Mesendoderm (in vitro differentiated cells): ENCODE measurements at regions not wholly inside any gene's neighbourhood (a gene's known extent, or its start where the extent isn't known, plus 50 kb on each side); places are given as distances from the start of the nearest gene placed in this dataset.
A peak's percentile ranks its signal among the peaks of the same experiment; 100 is the strongest.

Experiments used
- DNase-seq: peaks from one replicate; pipeline ENCODE4 v3.0.0; 2013
- H2AK5ac ChIP-seq: 2 replicates; pipeline ENCODE4 v1.6.1; 2013; ENCODE audit warnings: low read length, inconsistent platforms
- H2BK120ac ChIP-seq: 2 replicates; pipeline ENCODE4 v1.6.1; 2013; ENCODE audit warnings: low read depth, mild to moderate bottlenecking, low read length, moderate library complexity, mixed read lengths
- H2BK15ac ChIP-seq: replicated peaks from 2 replicates; pipeline ENCODE4 v1.6.1; 2013; ENCODE audit warnings: low read depth, mild to moderate bottlenecking, moderate library complexity
- H2BK5ac ChIP-seq: 2 replicates; pipeline ENCODE4 v1.6.1; 2013; ENCODE audit warnings: low read length, inconsistent platforms
- H3K18ac ChIP-seq: 2 replicates; pipeline ENCODE4 v1.6.1; 2013; ENCODE audit warnings: mild to moderate bottlenecking, low read length, mixed read lengths
- H3K23ac ChIP-seq: one replicate; pipeline ENCODE4 v1.6.1; 2013; ENCODE audit warnings: low read length
- H3K27ac ChIP-seq: 2 replicates; pipeline ENCODE4 v1.5.1; 2013; ENCODE audit warnings: low read depth, mild to moderate bottlenecking, inconsistent platforms, low read length, moderate library complexity
- H3K27me3 ChIP-seq: 2 replicates; pipeline ENCODE4 v1.6.1; 2013; ENCODE audit warnings: low read length, control low read depth, mild to moderate bottlenecking, inconsistent platforms; ENCODE audit not compliant: insufficient read depth, poor library complexity
- H3K36me3 ChIP-seq: 2 replicates; pipeline ENCODE4 v1.6.1; 2013; ENCODE audit warnings: low read length, inconsistent platforms; ENCODE audit not compliant: control insufficient read depth, insufficient read depth
- H3K4ac ChIP-seq: one replicate; pipeline ENCODE4 v1.6.1; 2013; ENCODE audit warnings: low read depth, mild to moderate bottlenecking, low read length, moderate library complexity
- H3K4me1 ChIP-seq: 2 replicates; pipeline ENCODE4 v1.6.1; 2013; ENCODE audit warnings: low read depth, low read length, inconsistent platforms; ENCODE audit not compliant: control insufficient read depth
- H3K4me2 ChIP-seq: 2 replicates; pipeline ENCODE4 v1.6.1; 2013; ENCODE audit warnings: low read length
- H3K4me3 ChIP-seq: 2 replicates; pipeline ENCODE4 v1.5.1; 2013; ENCODE audit warnings: mild to moderate bottlenecking, low read length
- H3K56ac ChIP-seq: one replicate; pipeline ENCODE4 v1.6.1; 2013; ENCODE audit warnings: low read length
- H3K79me1 ChIP-seq: 2 replicates; pipeline ENCODE4 v1.6.1; 2013; ENCODE audit warnings: low read length, inconsistent platforms
- H3K79me2 ChIP-seq: 2 replicates; pipeline ENCODE4 v1.6.1; 2013; ENCODE audit warnings: mild to moderate bottlenecking, low read length; ENCODE audit not compliant: control insufficient read depth, insufficient read depth
- H3K9ac ChIP-seq: 2 replicates; pipeline ENCODE4 v1.6.1; 2013; ENCODE audit warnings: low read length, inconsistent platforms
- H4K5ac ChIP-seq: one replicate; pipeline ENCODE4 v1.6.1; 2013; ENCODE audit warnings: low read length
- H4K8ac ChIP-seq: one replicate; pipeline ENCODE4 v1.6.1; 2013; ENCODE audit warnings: low read depth, mild to moderate bottlenecking, control low read depth, low read length, moderate library complexity
- WGBS: extraction: QIAGEN DNeasy Blood & Tissue Kit; methylation state at CpG from one replicate; pipeline ENCODE4 v1.1.7; 2013; ENCODE audit warnings: low lambda C conversion rate, missing lambda C conversion rate; ENCODE audit not compliant: insufficient coverage; ENCODE audit errors: extremely low coverage; 5-methylcytosine and 5-hydroxymethylcytosine counted together

DNA sequence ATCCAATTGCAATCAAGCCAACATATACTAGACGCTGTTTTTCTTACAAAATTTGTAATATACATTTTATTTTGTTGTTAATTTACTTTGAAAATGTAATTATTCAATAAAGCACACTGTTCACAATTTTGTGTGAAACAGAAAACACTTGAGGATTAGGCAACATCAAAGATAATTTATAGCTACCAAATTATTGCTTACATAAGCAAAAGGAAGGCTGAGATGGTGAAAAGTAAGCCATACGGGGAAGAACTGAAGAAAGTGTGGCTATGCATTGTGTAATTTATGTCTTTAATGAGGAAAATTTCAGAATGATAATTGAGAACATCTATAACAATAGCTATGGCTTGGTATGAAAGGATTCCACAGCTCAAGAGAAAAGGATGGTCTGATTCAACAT lies 192.0 kb downstream of the RNF144B start:
- Histone ChIP-seq H2AK5ac (no peak overlapping the region), H3K4me1 (no peaks in the 10 kb centered on the region), H2BK5ac (no peak overlapping the region), H3K56ac (no peak overlapping the region), H3K4ac (no peak overlapping the region), H3K18ac (no peak overlapping the region), H3K79me1 (no peaks in the 10 kb centered on the region), H2BK15ac (no peak overlapping the region), H2BK120ac (no peak overlapping the region), H3K9ac (no peak overlapping the region), H3K4me2 (no peak overlapping the region), H4K8ac (no peak overlapping the region), H3K27me3 (no peaks in the 10 kb centered on the region), H4K5ac (no peak overlapping the region), H3K23ac (no peak overlapping the region), H3K27ac (no peak overlapping the region), H3K79me2 (no peaks in the 10 kb centered on the region), H3K4me3 (no peak overlapping the region), H3K36me3 (no peaks in the 10 kb centered on the region)
- no peak for DNase-seq
- no CpG with 5 or more reads among the region's 2 CpGs for WGBS

- H3K18ac ChIP-seq, result no peak overlapping the region
- H4K5ac ChIP-seq, result no peak overlapping the region
- no peak overlapping the region for H3K4ac ChIP-seq
- no peak overlapping the region for H3K23ac ChIP-seq
- WGBS, result no CpG with 5 or more reads among the region's 1 CpG
- no peak overlapping the region for H3K4me3 ChIP-seq
- H4K8ac ChIP-seq, result no peak overlapping the region
- peaks cover 1% of the 10 kb centered on the region for H3K4me1 ChIP-seq
- no peaks in the 10 kb centered on the region for H3K79me1 ChIP-seq
- no peak overlapping the region for H2AK5ac ChIP-seq
- H3K9ac ChIP-seq, result no peak overlapping the region
- no peak overlapping the region for H2BK5ac ChIP-seq
- H2BK15ac ChIP-seq, result no peak overlapping the region
- H3K79me2 ChIP-seq, result no peaks in the 10 kb centered on the region
- no peak overlapping the region for H3K56ac ChIP-seq
- DNase-seq, result no peak
- H3K27me3 ChIP-seq, result no peaks in the 10 kb centered on the region
- H3K27ac ChIP-seq, result no peak overlapping the region
- no peak overlapping the region for H2BK120ac ChIP-seq
- no peak overlapping the region for H3K4me2 ChIP-seq
- no peaks in the 10 kb centered on the region for H3K36me3 ChIP-seq
These were observed 192.7 kb downstream of the RNF144B start for GRCh38 chr6:18579869-18580268.

GRCh38 chr6:18584372-18584771 lies 197.2 kb downstream of the RNF144B start:
- H2BK5ac ChIP-seq, result no peak overlapping the region
- no peaks in the 10 kb centered on the region for H3K79me1 ChIP-seq
- no peak overlapping the region for H2AK5ac ChIP-seq
- H4K5ac ChIP-seq, result no peak overlapping the region
- no peak overlapping the region for H3K4me3 ChIP-seq
- no peaks in the 10 kb centered on the region for H3K79me2 ChIP-seq
- no peak for DNase-seq
- no peak overlapping the region for H4K8ac ChIP-seq
- no peak overlapping the region for H2BK15ac ChIP-seq
- no peak overlapping the region for H2BK120ac ChIP-seq
- no peaks in the 10 kb centered on the region for H3K27me3 ChIP-seq
- no peak overlapping the region for H3K9ac ChIP-seq
- H3K4me2 ChIP-seq, result no peak overlapping the region
- H3K23ac ChIP-seq, result no peak overlapping the region
- H3K36me3 ChIP-seq, result no peaks in the 10 kb centered on the region
- H3K4ac ChIP-seq, result no peak overlapping the region
- H3K27ac ChIP-seq, result no peak overlapping the region
- H3K56ac ChIP-seq, result no peak overlapping the region
- H3K4me1 ChIP-seq, result peaks cover 1% of the 10 kb centered on the region
- H3K18ac ChIP-seq, result no peak overlapping the region
- no CpG with 5 or more reads among the region's 4 CpGs for WGBS

GRCh38 chr6:18585032-18585573 lies 198.0 kb downstream of the RNF144B start:
- H4K8ac ChIP-seq, result no peak overlapping the region
- no peaks in the 10 kb centered on the region for H3K27me3 ChIP-seq
- H3K4me3 ChIP-seq, result no peak overlapping the region
- no peak overlapping the region for H3K27ac ChIP-seq
- no peaks in the 10 kb centered on the region for H3K79me1 ChIP-seq
- H3K23ac ChIP-seq, result no peak overlapping the region
- no peak overlapping the region for H3K9ac ChIP-seq
- no peak overlapping the region for H2AK5ac ChIP-seq
- no peaks in the 10 kb centered on the region for H3K36me3 ChIP-seq
- H2BK15ac ChIP-seq, result no peak overlapping the region
- no peak overlapping the region for H2BK5ac ChIP-seq
- WGBS, result no CpG with 5 or more reads among the region's 4 CpGs
- no peak overlapping the region for H3K56ac ChIP-seq
- H3K18ac ChIP-seq, result no peak overlapping the region
- no peak overlapping the region for H2BK120ac ChIP-seq
- no peaks in the 10 kb centered on the region for H3K79me2 ChIP-seq
- DNase-seq, result peak; percentile 43
- H3K4me1 ChIP-seq, result peaks cover 1% of the 10 kb centered on the region
- no peak overlapping the region for H3K4ac ChIP-seq
- H4K5ac ChIP-seq, result no peak overlapping the region
- no peak overlapping the region for H3K4me2 ChIP-seq

DNA sequence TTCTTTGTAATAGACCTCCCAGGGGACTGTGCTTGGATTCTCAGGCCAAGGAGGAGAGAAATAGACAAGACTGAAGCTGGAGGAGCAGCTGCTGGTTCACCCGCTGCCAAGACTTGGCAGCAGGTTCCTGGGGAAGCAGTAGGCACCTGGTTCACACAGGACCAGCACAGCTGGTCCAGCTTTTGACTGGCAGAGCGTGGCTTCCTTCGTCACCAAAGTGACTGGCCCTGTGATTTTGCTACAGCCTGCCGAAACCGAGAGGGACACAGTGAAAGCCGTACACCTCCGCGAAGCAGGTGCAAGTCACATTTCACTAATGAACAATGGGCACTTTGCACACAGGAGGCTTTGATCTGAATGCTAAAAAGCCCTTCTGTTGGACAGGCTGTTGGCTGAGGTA lies 199.0 kb downstream of the RNF144B start:
- H3K23ac ChIP-seq, result no peak overlapping the region
- H2BK15ac ChIP-seq, result no peak overlapping the region
- no peak overlapping the region for H2AK5ac ChIP-seq
- no CpG with 5 or more reads among the region's 8 CpGs for WGBS
- H4K8ac ChIP-seq, result no peak overlapping the region
- no peaks in the 10 kb centered on the region for H3K79me2 ChIP-seq
- no peak overlapping the region for H3K4ac ChIP-seq
- no peak overlapping the region for H3K56ac ChIP-seq
- no peak overlapping the region for H2BK5ac ChIP-seq
- H2BK120ac ChIP-seq, result no peak overlapping the region
- no peak for DNase-seq
- no peak overlapping the region for H3K4me3 ChIP-seq
- no peak overlapping the region for H3K9ac ChIP-seq
- no peaks in the 10 kb centered on the region for H3K36me3 ChIP-seq
- H3K4me1 ChIP-seq, result peaks cover 1% of the 10 kb centered on the region
- H3K79me1 ChIP-seq, result no peaks in the 10 kb centered on the region
- no peak overlapping the region for H3K4me2 ChIP-seq
- H4K5ac ChIP-seq, result no peak overlapping the region
- H3K27ac ChIP-seq, result no peak overlapping the region
- H3K27me3 ChIP-seq, result no peaks in the 10 kb centered on the region
- no peak overlapping the region for H3K18ac ChIP-seq

DNA sequence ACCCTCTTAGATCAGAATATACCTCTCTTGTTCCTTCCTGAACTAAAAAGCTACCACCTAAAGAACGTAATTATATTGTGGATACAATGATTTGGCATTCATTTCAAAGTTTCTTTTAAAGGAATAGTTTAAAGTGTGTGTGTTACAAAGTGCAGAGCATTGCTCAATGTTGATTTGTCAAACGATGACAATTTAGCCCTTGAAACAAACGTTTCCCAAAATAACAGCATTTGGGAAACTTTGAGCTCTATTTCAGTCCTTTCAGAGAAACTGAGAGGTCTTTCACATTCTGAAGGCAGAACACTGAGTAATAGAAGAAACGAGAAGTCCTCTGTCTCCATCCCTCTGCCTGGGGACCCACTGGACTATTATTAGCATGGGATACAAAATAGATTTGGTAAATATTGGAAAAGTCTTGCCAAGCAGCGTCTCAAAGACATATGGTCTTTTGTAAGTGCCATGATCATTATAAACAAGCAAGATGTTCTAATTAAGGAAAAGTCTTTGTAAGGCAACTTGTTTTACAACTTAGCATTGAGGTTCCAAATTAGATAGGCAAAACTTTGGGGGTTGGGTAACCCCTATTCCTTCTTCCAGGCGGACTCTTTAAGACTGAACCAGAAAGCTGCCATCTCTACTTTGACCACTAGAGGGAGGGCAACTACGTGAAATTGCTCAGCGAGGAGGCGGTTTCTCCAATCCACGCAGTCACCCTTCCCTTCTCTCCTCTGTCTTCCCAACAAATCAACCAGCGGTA lies 208.8 kb downstream of the RNF144B start:
- no CpG with 5 or more reads among the region's 11 CpGs for WGBS
- peak; percentile 78 for DNase-seq
- Histone ChIP-seq H2AK5ac (no peak overlapping the region), H3K23ac (no peak overlapping the region), H3K27me3 (no peaks in the 10 kb centered on the region), H4K5ac (no peak overlapping the region), H3K79me2 (no peaks in the 10 kb centered on the region), H3K4me3 (no peak overlapping the region), H3K4me2 (no peak overlapping the region), H3K18ac (no peak overlapping the region), H2BK15ac (no peak overlapping the region), H3K4ac (no peak overlapping the region), H3K79me1 (no peaks in the 10 kb centered on the region), H3K36me3 (no peaks in the 10 kb centered on the region), H3K4me1 (no peaks in the 10 kb centered on the region), H3K9ac (no peak overlapping the region), H2BK5ac (no peak overlapping the region), H4K8ac (no peak overlapping the region), H3K27ac (no peak overlapping the region), H2BK120ac (no peak overlapping the region), H3K56ac (no peak overlapping the region)
